ENCODE measurements at regions not wholly inside any gene's neighbourhood (a gene's known extent, or its start where the extent isn't known, plus 50 kb on each side); places are given as distances from the start of the nearest gene placed in this dataset.

DNA sequence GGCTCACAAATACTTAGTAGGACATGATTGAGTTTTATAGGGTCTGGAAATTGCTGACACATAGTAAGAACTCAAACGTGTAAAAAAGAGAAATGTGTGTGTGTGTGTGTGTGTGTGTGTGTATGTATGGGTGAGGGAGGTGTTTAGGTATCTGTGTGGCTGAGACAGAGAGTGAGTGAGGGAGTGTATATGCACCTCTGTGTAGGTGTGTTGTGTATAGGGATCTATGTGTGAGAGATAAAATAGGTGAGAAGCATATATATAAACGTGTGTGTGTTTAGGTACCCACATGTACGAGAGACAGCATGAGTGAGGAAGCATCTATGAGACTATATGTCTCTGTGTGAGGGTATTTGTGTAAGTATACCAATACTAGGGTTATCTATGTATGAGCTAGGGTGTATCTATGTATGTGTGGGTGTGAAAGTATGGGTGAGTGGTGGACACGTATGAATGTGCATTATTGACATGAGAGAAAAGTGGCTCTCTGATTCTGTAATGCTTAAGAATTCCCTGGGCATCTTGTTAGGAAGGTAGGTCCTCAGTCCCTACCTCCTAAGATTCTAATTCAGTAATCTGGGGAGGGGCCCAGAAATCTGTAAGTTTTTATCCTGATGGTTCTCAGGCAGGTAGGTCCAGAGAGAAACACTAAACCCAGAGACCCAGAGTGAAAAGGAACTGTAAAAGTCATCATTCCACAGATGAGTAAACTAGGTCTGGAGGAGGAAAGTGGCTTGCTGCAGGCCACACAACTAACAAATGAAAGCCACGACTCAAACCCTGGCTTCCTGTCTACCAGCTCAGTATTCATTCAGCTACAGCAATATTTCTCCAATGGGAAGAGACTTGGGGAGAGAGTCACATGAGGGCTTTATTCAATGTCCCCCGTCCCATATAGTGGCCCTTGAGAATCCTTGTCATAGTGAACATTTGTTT lies 237.0 kb downstream of the IDS start:
- no peak for TF ChIP-seq CTCF (IDR thresholded peaks at IDR 0.05)
- TF ChIP-seq POLR2A (IDR thresholded peaks at IDR 0.05), result no peak
